ENCODE measurements at regions not wholly inside any gene's neighbourhood (a gene's known extent, or its start where the extent isn't known, plus 50 kb on each side); places are given as distances from the start of the nearest gene placed in this dataset.

DNA sequence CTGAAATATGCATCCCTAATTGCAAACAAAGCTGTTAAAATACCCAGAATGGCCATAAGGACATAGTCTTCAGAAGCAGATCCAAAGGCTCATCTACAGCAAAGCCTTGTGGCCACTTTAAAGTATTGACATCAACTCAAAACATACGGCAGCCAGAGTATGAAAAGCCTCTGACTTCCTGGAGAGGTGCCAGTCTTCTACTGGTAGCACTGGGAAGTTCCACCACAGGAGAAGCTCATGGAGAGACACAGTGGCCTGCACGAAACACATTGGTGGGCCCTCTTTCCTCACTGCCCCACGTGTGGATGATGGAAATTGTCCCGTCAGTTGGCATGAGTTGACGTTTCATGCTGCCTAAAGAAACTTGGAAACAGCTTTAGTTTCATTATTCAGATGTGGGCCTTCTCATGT, 202.6 kb upstream of the HEY2 start:
- no peak overlapping the region for H3K4me2 ChIP-seq
- TF ChIP-seq, protein P1, sequence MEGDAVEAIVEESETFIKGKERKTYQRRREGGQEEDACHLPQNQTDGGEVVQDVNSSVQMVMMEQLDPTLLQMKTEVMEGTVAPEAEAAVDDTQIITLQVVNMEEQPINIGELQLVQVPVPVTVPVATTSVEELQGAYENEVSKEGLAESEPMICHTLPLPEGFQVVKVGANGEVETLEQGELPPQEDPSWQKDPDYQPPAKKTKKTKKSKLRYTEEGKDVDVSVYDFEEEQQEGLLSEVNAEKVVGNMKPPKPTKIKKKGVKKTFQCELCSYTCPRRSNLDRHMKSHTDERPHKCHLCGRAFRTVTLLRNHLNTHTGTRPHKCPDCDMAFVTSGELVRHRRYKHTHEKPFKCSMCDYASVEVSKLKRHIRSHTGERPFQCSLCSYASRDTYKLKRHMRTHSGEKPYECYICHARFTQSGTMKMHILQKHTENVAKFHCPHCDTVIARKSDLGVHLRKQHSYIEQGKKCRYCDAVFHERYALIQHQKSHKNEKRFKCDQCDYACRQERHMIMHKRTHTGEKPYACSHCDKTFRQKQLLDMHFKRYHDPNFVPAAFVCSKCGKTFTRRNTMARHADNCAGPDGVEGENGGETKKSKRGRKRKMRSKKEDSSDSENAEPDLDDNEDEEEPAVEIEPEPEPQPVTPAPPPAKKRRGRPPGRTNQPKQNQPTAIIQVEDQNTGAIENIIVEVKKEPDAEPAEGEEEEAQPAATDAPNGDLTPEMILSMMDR (conservative IDR thresholded peaks at IDR 0.05; ENCODE audit: low read depth, low read length), result no peak
- no peak overlapping the region for H3K9ac ChIP-seq
- no peaks in the 10 kb centered on the region for H3K36me3 ChIP-seq (ENCODE audit: insufficient read depth)
- H3K4me1 ChIP-seq (ENCODE audit: low read depth, poor library complexity, severe bottlenecking), result no peaks in the 10 kb centered on the region
- no peak overlapping the region for H3K27ac ChIP-seq
- H3K4me3 ChIP-seq (IDR thresholded peaks at IDR 0.05; ENCODE audit: insufficient read depth, low read depth, low read length), result no peak overlapping the region
- no peak overlapping the region for H2AFZ ChIP-seq (ENCODE audit: low read depth)
- H3K79me2 ChIP-seq (ENCODE audit: insufficient read depth, low read depth), result no peaks in the 10 kb centered on the region
- H4K20me1 ChIP-seq (ENCODE audit: insufficient read depth), result no peaks in the 10 kb centered on the region
- H3K27me3 ChIP-seq (ENCODE audit: insufficient read depth, low read depth), result no peaks in the 10 kb centered on the region

DNA sequence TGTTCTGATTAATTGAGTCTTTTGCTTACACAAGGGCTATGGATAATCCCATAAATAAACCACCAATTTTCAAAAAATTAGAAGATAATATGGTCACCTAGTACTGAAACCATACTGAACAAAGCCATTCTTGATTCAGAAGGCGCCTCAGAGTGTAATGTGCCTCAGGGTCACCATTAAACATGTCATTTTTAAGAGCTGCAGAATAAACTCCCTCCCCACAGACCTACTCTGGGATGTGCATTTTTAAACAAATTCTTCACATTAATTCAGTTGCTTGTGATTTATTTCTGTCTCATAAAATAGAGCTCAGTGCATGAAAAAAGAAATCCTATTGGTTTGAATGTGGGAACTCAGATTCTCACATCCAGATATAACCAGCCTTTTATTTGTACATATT, 202.1 kb upstream of the HEY2 start:
- Histone ChIP-seq H3K27ac (no peak overlapping the region), H3K4me3 (IDR thresholded peaks at IDR 0.05; ENCODE audit: insufficient read depth, low read depth, low read length) (no peak overlapping the region), H3K9ac (no peak overlapping the region), H4K20me1 (ENCODE audit: insufficient read depth) (no peaks in the 10 kb centered on the region), H3K4me2 (no peak overlapping the region), H3K79me2 (ENCODE audit: insufficient read depth, low read depth) (no peaks in the 10 kb centered on the region), H3K36me3 (ENCODE audit: insufficient read depth) (no peaks in the 10 kb centered on the region), H3K27me3 (ENCODE audit: insufficient read depth, low read depth) (no peaks in the 10 kb centered on the region), H2AFZ (ENCODE audit: low read depth) (no peak overlapping the region), H3K4me1 (ENCODE audit: low read depth, poor library complexity, severe bottlenecking) (no peaks in the 10 kb centered on the region)
- TF ChIP-seq, protein P1 (conservative IDR thresholded peaks at IDR 0.05; ENCODE audit: low read depth, low read length), result no peak

DNA sequence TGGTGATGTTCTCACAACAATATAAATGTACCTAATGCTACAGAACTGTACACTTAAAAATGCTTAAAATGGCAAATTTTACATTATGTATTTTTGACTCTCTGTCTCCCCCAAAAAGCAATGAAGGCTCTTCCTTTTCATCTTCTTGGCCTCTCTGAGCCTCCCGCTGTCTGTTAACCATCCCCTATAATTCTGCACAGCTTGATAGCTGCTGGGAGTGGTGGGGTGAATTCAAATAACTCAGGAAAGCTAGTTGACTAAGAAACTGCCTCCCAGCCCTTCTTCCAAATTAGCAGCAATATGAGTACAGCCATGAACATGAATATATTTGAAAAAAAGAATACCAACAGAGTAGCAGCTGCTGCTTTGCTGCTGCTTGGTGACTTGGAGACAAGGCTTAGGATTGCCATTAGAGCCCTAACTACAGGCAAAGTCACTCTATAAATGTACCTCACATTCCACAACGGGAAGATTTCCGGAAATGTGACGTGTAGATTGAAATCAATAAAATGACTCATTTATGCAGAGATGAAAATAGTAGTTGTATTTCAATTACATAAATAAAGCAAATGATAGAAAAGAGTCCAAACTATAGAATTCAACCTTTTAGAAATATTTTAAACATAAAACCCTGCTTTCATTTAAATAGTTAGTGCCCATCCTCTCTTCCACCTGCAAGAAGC, 200.1 kb upstream of the HEY2 start:
- Histone ChIP-seq H3K9ac (no peak overlapping the region), H3K27ac (no peak overlapping the region), H2AFZ (ENCODE audit: low read depth) (no peak overlapping the region), H3K4me1 (ENCODE audit: low read depth, poor library complexity, severe bottlenecking) (no peaks in the 10 kb centered on the region), H4K20me1 (ENCODE audit: insufficient read depth) (no peaks in the 10 kb centered on the region), H3K79me2 (ENCODE audit: insufficient read depth, low read depth) (no peaks in the 10 kb centered on the region), H3K4me2 (no peak overlapping the region), H3K36me3 (ENCODE audit: insufficient read depth) (no peaks in the 10 kb centered on the region), H3K4me3 (IDR thresholded peaks at IDR 0.05; ENCODE audit: insufficient read depth, low read depth, low read length) (no peak overlapping the region), H3K27me3 (ENCODE audit: insufficient read depth, low read depth) (no peaks in the 10 kb centered on the region)
- TF ChIP-seq, protein P1 (conservative IDR thresholded peaks at IDR 0.05; ENCODE audit: low read depth, low read length), result no peak

DNA sequence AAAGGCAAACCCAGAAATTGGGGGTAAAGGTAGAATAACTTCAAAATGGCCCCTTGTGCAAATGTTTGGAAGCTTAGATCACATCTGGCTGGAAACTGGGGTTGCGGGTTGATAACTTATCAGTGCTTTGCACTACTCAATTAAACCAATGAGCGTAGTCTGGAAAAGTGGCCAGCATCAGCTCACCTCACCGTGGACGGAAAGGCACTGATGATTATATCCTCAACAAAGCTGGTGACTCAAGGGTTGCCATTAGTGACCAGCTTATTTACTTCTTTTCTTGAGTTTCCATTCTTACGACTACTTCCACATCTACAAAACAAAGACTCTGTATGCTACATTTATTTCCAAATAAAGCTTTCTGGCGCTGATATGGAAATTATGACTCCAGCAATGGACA, 198.5 kb upstream of the HEY2 start:
- Histone ChIP-seq H3K36me3 (ENCODE audit: insufficient read depth) (no peaks in the 10 kb centered on the region), H2AFZ (ENCODE audit: low read depth) (no peak overlapping the region), H3K4me3 (IDR thresholded peaks at IDR 0.05; ENCODE audit: insufficient read depth, low read depth, low read length) (no peak overlapping the region), H3K4me1 (ENCODE audit: low read depth, poor library complexity, severe bottlenecking) (no peaks in the 10 kb centered on the region), H4K20me1 (ENCODE audit: insufficient read depth) (no peaks in the 10 kb centered on the region), H3K27me3 (ENCODE audit: insufficient read depth, low read depth) (no peaks in the 10 kb centered on the region), H3K9ac (no peak overlapping the region), H3K27ac (no peak overlapping the region), H3K4me2 (no peak overlapping the region), H3K79me2 (ENCODE audit: insufficient read depth, low read depth) (no peaks in the 10 kb centered on the region)
- TF ChIP-seq, protein P1 (conservative IDR thresholded peaks at IDR 0.05; ENCODE audit: low read depth, low read length), result no peak

Measured in KMS-11 (cell line).